Ovary (tissue), 7 donors: ENCODE measurements at regions not wholly inside any gene's neighbourhood (a gene's known extent, or its start where the extent isn't known, plus 50 kb on each side); places are given as distances from the start of the nearest gene placed in this dataset.

Source experiments
- DNase-seq, 5 donors: peaks; one replicate each; pipeline ENCODE4 v3.0.0-alpha.2; 2019 to 2020
- H3K27ac ChIP-seq, 2 donors: fragments of 200-600 bp; one replicate each; pipeline versions ENCODE4 v1.5.1 to v1.8.0; 2019 to 2022
- H3K27me3 ChIP-seq: fragments of 200-600 bp; one replicate; pipeline ENCODE4 v1.8.0; 2022
- H3K36me3 ChIP-seq: fragments of 200-600 bp; sonication (generic); one replicate; pipeline ENCODE4 v1.5.1; 2019
- H3K4me1 ChIP-seq: one replicate; pipeline ENCODE4 v1.8.1; 2013; ENCODE audit warnings: mild to moderate bottlenecking, moderate library complexity; ENCODE audit not compliant: insufficient read depth
- H3K4me3 ChIP-seq: fragments of 200-600 bp; sonication (generic); one replicate; pipeline ENCODE4 v1.5.1; 2017
- H3K9me3 ChIP-seq, 2 donors: fragments of 200-600 bp in 1 of 2; sonication (generic) in 1 of 2; one replicate each; pipeline versions ENCODE4 v1.5.1 to v1.8.1; 2013 to 2019; ENCODE audit warnings: mild to moderate bottlenecking in 1 of 2, moderate library complexity in 1 of 2
- CTCF ChIP-seq, 3 donors: fragments of 450-650 bp in 2 of 3; fragments of 200-600 bp in 1 of 3; IDR thresholded peaks; one replicate each; pipeline versions ENCODE4 v1.5.1 to v1.8.0; 2016 to 2022; ENCODE audit warnings: antibody characterized with exemption in 3 of 3, mild to moderate bottlenecking in 1 of 3
- EP300 ChIP-seq: sonication (generic); formaldehyde crosslinking; IDR thresholded peaks from one replicate; pipeline ENCODE4 v1.6.1; 2017; ENCODE audit warnings: antibody characterized with exemption
- POLR2A ChIP-seq: fragments of 450-650 bp; IDR thresholded peaks from one replicate; pipeline ENCODE4 v1.6.1; 2017; ENCODE audit warnings: antibody characterized with exemption, mild to moderate bottlenecking, moderate library complexity
- WGBS, 3 donors: extraction: QIAGEN DNeasy Blood & Tissue Kit in 1 of 3; methylation state at CpG; one replicate each; pipeline versions ENCODE4 v1.1.5 to v1.1.7; 2013 to 2017; 5-methylcytosine and 5-hydroxymethylcytosine counted together
- intact Hi-C, 4 donors: fragments of 100-400 bp; cut with DNase I; formaldehyde crosslinking; loops; one replicate each; pipeline versions ENCODE4 v1.11.0 to v1.15.1; 2022 to 2023
- donor health status: DM: no; HTN: no; CAD: no; lungs with moderate emphysema.
- donor health status: DM: no; HTN: no; CAD: no.
- donor health status: Bipolar disorder and iron deficiency.
- donor health status: DM: no; HTN: no; CAD: no.
- donor health status: DM: yes; HTN: yes; CAD: no.

- no peaks in the 10 kb centered on the region for H3K27me3 ChIP-seq
- DNase-seq, result no peak
- H3K27ac ChIP-seq, result no peak overlapping the region
- H3K9me3 ChIP-seq, result no peaks in the 10 kb centered on the region
- H3K4me1 ChIP-seq, result no peaks in the 10 kb centered on the region
- intact Hi-C loops, result no loop called here
- no peak overlapping the region for H3K4me3 ChIP-seq
- WGBS, 3 donors, result 80 to 85% (median 81%) methylated on average over 4 of the region's 4 CpGs
- no peaks in the 10 kb centered on the region for H3K36me3 ChIP-seq
- TF ChIP-seq EP300, result no peak
- TF ChIP-seq POLR2A, result no peak
- no peak for TF ChIP-seq CTCF (IDR thresholded peaks at IDR 0.05)
Observed at GRCh38 chr14:89652352-89652751, 235.3 kb upstream of the FOXN3 start.

DNA sequence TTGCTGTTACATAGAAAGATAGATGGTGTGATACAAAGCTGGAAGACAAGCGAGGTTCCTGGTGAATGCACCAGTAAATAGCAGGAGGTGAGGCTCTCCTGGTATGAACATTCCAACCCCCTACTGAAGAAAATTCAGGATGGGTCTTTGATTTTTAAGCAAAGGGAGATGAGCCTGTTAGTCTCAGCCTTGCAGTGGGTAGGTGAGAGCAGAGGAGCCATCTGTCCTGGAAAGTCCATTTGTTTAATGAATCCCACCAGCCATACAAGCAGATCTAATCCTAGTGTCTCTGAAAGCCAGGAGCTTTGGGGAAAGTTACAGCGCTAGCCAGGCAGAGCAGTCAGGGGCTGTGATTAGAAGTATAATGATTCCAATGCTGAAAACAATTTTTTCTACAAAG lies 234.8 kb upstream of the FOXN3 start:
- no peaks in the 10 kb centered on the region for H3K4me1 ChIP-seq
- DNase-seq, result no peak
- no peak overlapping the region for H3K4me3 ChIP-seq
- no peak overlapping the region for H3K27ac ChIP-seq
- no peaks in the 10 kb centered on the region for H3K9me3 ChIP-seq
- 93 to 96% (median 93%) methylated on average over 2 of the region's 2 CpGs for WGBS, 3 donors
- H3K36me3 ChIP-seq, result no peaks in the 10 kb centered on the region
- no peaks in the 10 kb centered on the region for H3K27me3 ChIP-seq
- intact Hi-C loops, result no loop called here
- no peak for TF ChIP-seq POLR2A
- no peak for TF ChIP-seq CTCF (IDR thresholded peaks at IDR 0.05)

DNA sequence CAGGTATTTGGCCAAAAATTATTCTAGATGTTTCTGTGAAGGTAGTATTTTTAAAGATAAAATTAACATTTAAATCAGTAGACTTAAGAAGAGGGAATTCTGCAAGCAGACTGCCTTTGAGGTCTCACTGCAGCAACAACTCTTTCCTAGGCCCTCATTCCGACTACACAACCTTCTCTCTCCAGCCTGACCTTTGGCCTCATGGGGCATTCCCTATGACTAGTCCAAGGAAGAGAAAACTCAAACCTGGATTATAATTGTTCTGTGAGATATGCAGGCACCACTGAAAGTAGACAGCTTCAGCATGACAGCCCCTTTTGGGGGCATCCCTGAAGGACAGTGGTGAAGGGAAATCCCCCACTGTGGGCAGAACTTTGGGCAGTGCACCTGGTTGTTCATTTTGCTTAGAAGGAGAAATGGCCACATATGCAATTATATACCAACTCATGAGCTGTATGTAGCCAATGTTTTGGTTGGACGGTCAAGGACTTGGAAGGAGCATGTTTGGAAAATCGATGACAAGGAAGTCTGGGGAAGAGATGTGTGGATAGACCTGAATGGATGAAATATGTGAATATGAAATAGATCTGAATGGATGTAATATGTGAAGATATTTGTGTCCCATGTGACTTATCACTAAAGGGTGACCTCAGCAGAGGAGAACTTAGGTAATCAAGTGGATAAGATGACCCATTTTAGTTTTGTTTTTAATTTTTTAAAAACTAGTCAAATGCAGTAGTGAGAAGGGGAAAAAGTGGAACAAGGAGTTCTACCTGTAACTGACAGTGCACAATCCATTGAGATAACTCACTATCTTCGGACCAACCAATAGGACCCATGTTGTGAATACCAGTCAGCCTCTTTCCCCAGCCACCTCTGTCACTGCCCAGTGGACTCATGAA lies 233.3 kb upstream of the FOXN3 start:
- H3K4me1 ChIP-seq, result no peaks in the 10 kb centered on the region
- TF ChIP-seq CTCF (IDR thresholded peaks at IDR 0.05) (no peak), POLR2A (no peak), EP300 (no peak)
- no peak for DNase-seq
- intact Hi-C loops, result no loop called here
- no peaks in the 10 kb centered on the region for H3K9me3 ChIP-seq
- WGBS, 3 donors, result 92 to 97% (median 93%) methylated on average over 4 of the region's 4 CpGs
- no peaks in the 10 kb centered on the region for H3K36me3 ChIP-seq
- H3K4me3 ChIP-seq, result no peak overlapping the region
- no peaks in the 10 kb centered on the region for H3K27me3 ChIP-seq
- no peak overlapping the region for H3K27ac ChIP-seq

DNA sequence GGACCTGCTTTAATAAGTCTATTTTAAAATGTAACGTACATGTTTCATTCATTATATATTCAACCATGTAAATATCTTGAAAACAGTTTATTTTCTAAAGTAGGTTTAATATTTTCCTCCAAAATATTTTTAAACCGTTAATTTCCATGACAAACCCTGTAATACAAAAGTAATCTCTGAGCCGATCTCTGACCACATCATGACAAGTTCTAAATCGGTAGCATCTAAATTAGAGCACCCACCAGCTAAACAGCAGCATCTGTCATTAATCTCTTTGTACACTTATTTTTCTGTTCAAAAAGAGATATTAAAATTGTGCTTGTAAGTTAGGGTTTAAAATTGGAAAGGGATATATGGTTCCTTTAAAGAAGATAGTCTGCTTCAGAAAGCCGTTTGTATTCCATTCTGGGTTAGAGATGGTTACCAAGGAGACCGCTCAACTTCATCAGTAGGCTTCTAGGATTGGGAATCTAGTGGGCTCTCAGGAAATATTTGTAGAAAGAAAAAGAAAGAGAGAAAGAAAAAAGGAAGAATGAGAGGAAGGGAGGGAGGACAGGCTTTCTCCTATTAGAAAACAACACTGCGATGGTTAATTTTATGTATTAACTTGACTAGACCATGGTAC lies 232.5 kb upstream of the FOXN3 start:
- TF ChIP-seq POLR2A, result no peak
- no peak for TF ChIP-seq EP300
- no peak for TF ChIP-seq CTCF (IDR thresholded peaks at IDR 0.05)
- Histone ChIP-seq H3K9me3 (no peaks in the 10 kb centered on the region), H3K27me3 (no peaks in the 10 kb centered on the region), H3K27ac (no peak overlapping the region), H3K4me1 (no peaks in the 10 kb centered on the region), H3K4me3 (no peak overlapping the region), H3K36me3 (no peaks in the 10 kb centered on the region)
- no peak for DNase-seq
- 82 to 88% (median 83%) methylated on average over 7 of the region's 7 CpGs for WGBS, 3 donors
- intact Hi-C loops, result no loop called here
